ENCODE measurements at regions not wholly inside any gene's neighbourhood (a gene's known extent, or its start where the extent isn't known, plus 50 kb on each side); places are given as distances from the start of the nearest gene placed in this dataset.
A peak's percentile ranks its signal among the peaks of the same experiment; 100 is the strongest.

- ChIA-PET RAD21 (ENCODE audit: unreplicated experiment) (interaction anchor here (1.7 to 3.6 kb wide), 3 partner anchors 8 to 48 kb away, joined by 4 to 17 read pairs (median 12); no protein-coding TSS in a partner anchor), SMC1A (ENCODE audit: uncharacterized antibody, unreplicated experiment) (interaction anchor here (1.0 to 2.2 kb wide), 4 partner anchors 17 to 218 kb away, joined by 3 to 7 read pairs (median 4); no protein-coding TSS in a partner anchor), POLR2A (interaction anchor here (1.7 kb wide), 1 partner anchor 44 kb away, joined by 3 read pairs; no protein-coding TSS in a partner anchor), CTCF (interaction anchor here (0.9 to 2.4 kb wide), 3 partner anchors 8 to 588 kb away, joined by 3 to 12 read pairs (median 11); no protein-coding TSS in a partner anchor)
- WGBS (ENCODE audit: insufficient coverage, insufficient replicate concordance, low lambda C conversion rate, missing lambda C conversion rate) = 37% methylated on average over 8 of the region's 8 CpGs
- no peaks in the 10 kb centered on the region for H3K9me3 ChIP-seq (replicated peaks; ENCODE audit: control insufficient read depth, insufficient read depth, low read length)
- BruUV-seq (replicated peaks) = no TSS peak
- no peaks in the 10 kb centered on the region for H3K79me2 ChIP-seq (ENCODE audit: control insufficient read depth, insufficient read depth, low read length)
- intact Hi-C loops (cut with micrococcal nuclease; ENCODE audit: unreplicated experiment) (no loop called here), in situ Hi-C loops (cut with MboI) (no loop called here)
- H3K4me1 ChIP-seq (ENCODE audit: control insufficient read depth, insufficient read depth, low read length) = peaks cover 3% of the 10 kb centered on the region; the same call in 1 of the 2 replicates
- no peak for FAIRE-seq
- H3K27me3 ChIP-seq (replicated peaks in 1 of 2; ENCODE audit: control insufficient read depth in 2 of 2, insufficient read depth in 2 of 2, low read length in 1 of 2) = no peaks in the 10 kb centered on the region; a peak in 1 of 4 replicates
- H3K27ac ChIP-seq (ENCODE audit: control insufficient read depth, insufficient read depth) = no peak overlapping the region
- H3K9ac ChIP-seq (ENCODE audit: control insufficient read depth, insufficient read depth, low read length) = no peak overlapping the region
- H4K20me1 ChIP-seq (ENCODE audit: control insufficient read depth, insufficient read depth) = no peaks in the 10 kb centered on the region
- no peak overlapping the region for H2AFZ ChIP-seq (ENCODE audit: control insufficient read depth, low read depth, low read length)
- H3K4me2 ChIP-seq (ENCODE audit: control insufficient read depth, insufficient read depth) = no peak overlapping the region
- H3K4me3 ChIP-seq = no peak overlapping the region
- no peak for TF ChIP-seq TAF1 (IDR thresholded peaks at IDR 0.05; ENCODE audit: borderline replicate concordance, low read depth, low read length)
- TF ChIP-seq SPI1 (IDR thresholded peaks at IDR 0.05; ENCODE audit: borderline replicate concordance, insufficient read depth, low read depth, low read length) = 0 out of 2 replicates have a peak, but pooled peaks have one; percentile 5
- no peak for DNase-seq (ENCODE audit: low read depth, low spot score)
- H3K36me3 ChIP-seq (ENCODE audit: control insufficient read depth in 2 of 2, insufficient read depth in 2 of 2, low read length in 1 of 2) = no peaks in the 10 kb centered on the region
- ATAC-seq = no peak
Observed at GRCh38 chr2:186911551-186912085, 62.6 kb upstream of the ZSWIM2 start.

- TF ChIP-seq NR2C2 (IDR thresholded peaks at IDR 0.05; ENCODE audit: borderline replicate concordance, control insufficient read depth, insufficient read length, low read depth) = no peak
- no peak for TF ChIP-seq SIX5 (IDR thresholded peaks at IDR 0.05; ENCODE audit: low read depth, low read length, severe bottlenecking)
- TF ChIP-seq SRF (IDR thresholded peaks at IDR 0.05; ENCODE audit: low read depth in 2 of 2, low read length in 2 of 2) = no peak
- no peak for TF ChIP-seq WRNIP1 (IDR thresholded peaks at IDR 0.05; ENCODE audit: borderline replicate concordance, low read depth, low read length)
- TF ChIP-seq RELA (IDR thresholded peaks at IDR 0.05; ENCODE audit: borderline replicate concordance, partially characterized antibody) = no peak
- TF ChIP-seq SREBF2 (IDR thresholded peaks at IDR 0.05; ENCODE audit: low read length) = no peak
- no peak for TF ChIP-seq LARP7 (IDR thresholded peaks at IDR 0.05)
- Histone ChIP-seq H3K4me1 (ENCODE audit: control insufficient read depth, insufficient read depth, low read length) (peaks cover 3% of the 10 kb centered on the region; the same call in 1 of the 2 replicates), H3K9me3 (replicated peaks; ENCODE audit: control insufficient read depth, insufficient read depth, low read length) (no peaks in the 10 kb centered on the region), H3K27me3 (replicated peaks in 1 of 2; ENCODE audit: control insufficient read depth in 2 of 2, insufficient read depth in 2 of 2, low read length in 1 of 2) (no peaks in the 10 kb centered on the region; a peak in 1 of 4 replicates), H3K27ac (ENCODE audit: control insufficient read depth, insufficient read depth) (no peak overlapping the region), H3K36me3 (ENCODE audit: control insufficient read depth in 2 of 2, insufficient read depth in 2 of 2, low read length in 1 of 2) (no peaks in the 10 kb centered on the region), H3K9ac (ENCODE audit: control insufficient read depth, insufficient read depth, low read length) (no peak overlapping the region), H4K20me1 (ENCODE audit: control insufficient read depth, insufficient read depth) (no peaks in the 10 kb centered on the region), H3K4me2 (ENCODE audit: control insufficient read depth, insufficient read depth) (no peak overlapping the region), H2AFZ (ENCODE audit: control insufficient read depth, low read depth, low read length) (no peak overlapping the region), H3K4me3 (no peak overlapping the region), H3K79me2 (ENCODE audit: control insufficient read depth, insufficient read depth, low read length) (no peaks in the 10 kb centered on the region)
- intact Hi-C loops (cut with micrococcal nuclease; ENCODE audit: unreplicated experiment) (no loop called here), in situ Hi-C loops (cut with MboI) (no loop called here)
- WGBS (ENCODE audit: insufficient coverage, insufficient replicate concordance, low lambda C conversion rate, missing lambda C conversion rate) = 36% methylated on average over 4 of the region's 4 CpGs
- DNase-seq (ENCODE audit: low read depth, low spot score) (no peak), FAIRE-seq (no peak), ATAC-seq (no peak)
- ChIA-PET POLR2A (interaction anchor here (1.7 kb wide), 1 partner anchor 44 kb away, joined by 3 read pairs; no protein-coding TSS in a partner anchor), CTCF (interaction anchor here (0.6 to 1.3 kb wide), 3 partner anchors 48 to 589 kb away, joined by 3 to 5 read pairs (median 3); no protein-coding TSS in a partner anchor), SMC1A (ENCODE audit: uncharacterized antibody, unreplicated experiment) (interaction anchor here (1.0 to 2.2 kb wide), 6 partner anchors 8 to 542 kb away, joined by 3 to 8 read pairs (median 4); no protein-coding TSS in a partner anchor), RAD21 (ENCODE audit: unreplicated experiment) (interaction anchor here (1.7 kb wide), 1 partner anchor 9 kb away, joined by 4 read pairs; no protein-coding TSS in a partner anchor)
- no TSS peak for BruUV-seq (replicated peaks)
Observed at GRCh38 chr2:186910996-186911395, 62.0 kb upstream of the ZSWIM2 start.

Data from GM12878 (cell line).